GM12872 (cell line): ENCODE measurements at regions not wholly inside any gene's neighbourhood (a gene's known extent, or its start where the extent isn't known, plus 50 kb on each side); places are given as distances from the start of the nearest gene placed in this dataset.

Source experiments
- TF ChIP-seq, protein P1 (sequence below): IDR thresholded peaks from 3 replicates; pipeline ENCODE4 v1.5.1; 2011; ENCODE audit warnings: low read depth, mild to moderate bottlenecking, low read length, moderate library complexity; ENCODE audit not compliant: insufficient read depth

DNA sequence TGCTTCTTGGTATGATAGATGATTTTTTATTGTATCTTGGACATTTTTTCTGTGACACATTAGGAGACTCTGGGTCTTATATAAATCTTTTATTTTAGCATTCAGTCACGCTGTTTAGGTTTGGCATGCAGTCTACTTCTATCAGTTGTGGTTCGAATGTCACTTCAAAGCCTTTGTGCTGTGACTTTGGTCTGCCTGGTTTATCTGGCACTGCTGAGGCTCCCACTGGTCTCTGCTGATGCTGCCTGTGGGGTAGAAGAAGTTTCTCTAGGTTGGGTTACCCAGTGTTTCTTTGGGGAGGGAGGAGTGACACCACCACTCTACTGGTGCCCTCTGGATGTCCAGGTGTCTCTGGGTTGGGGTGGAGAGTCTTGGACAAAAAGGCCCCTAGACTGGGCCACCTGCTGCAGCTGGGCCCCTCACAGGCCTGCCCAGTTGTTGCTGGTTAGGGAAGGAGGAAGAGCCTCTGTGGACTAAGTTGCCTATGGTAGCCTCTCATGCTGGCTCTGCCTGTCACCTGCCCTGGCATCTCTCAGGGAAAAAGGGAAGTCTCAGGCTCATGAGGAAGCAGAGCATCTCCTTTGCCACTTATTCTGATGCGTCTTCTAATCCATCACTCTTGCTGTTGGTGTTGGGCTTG lies 115.4 kb upstream of the HS6ST1 start:
- TF ChIP-seq, protein P1, sequence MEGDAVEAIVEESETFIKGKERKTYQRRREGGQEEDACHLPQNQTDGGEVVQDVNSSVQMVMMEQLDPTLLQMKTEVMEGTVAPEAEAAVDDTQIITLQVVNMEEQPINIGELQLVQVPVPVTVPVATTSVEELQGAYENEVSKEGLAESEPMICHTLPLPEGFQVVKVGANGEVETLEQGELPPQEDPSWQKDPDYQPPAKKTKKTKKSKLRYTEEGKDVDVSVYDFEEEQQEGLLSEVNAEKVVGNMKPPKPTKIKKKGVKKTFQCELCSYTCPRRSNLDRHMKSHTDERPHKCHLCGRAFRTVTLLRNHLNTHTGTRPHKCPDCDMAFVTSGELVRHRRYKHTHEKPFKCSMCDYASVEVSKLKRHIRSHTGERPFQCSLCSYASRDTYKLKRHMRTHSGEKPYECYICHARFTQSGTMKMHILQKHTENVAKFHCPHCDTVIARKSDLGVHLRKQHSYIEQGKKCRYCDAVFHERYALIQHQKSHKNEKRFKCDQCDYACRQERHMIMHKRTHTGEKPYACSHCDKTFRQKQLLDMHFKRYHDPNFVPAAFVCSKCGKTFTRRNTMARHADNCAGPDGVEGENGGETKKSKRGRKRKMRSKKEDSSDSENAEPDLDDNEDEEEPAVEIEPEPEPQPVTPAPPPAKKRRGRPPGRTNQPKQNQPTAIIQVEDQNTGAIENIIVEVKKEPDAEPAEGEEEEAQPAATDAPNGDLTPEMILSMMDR: no peak

- TF ChIP-seq, protein P1: no peak
Measured at GRCh38 chr2:128435576-128436478, 117.2 kb upstream of the HS6ST1 start.

- TF ChIP-seq, protein P1: no peak
Measured at GRCh38 chr2:128436479-128437203, 118.0 kb upstream of the HS6ST1 start.

DNA sequence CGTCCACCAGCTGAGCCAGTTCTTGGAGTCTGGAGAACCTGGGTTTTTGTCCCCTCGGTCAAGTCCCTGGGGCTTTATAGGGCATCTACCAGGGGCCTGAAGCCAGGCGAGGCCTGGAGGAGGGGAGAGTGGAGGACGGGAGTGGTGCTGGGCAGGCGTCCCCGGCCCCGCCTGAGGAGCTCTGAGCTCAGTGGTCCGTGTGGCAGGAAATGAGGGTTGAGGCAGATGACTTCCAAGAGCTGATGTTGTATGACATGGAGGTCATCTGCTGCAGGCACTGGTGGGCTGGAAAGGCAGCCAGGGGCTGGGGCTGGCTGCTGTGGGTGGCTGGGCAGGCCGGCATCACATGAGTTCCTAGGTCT lies 118.5 kb upstream of the HS6ST1 start:
- TF ChIP-seq, protein P1: no peak

- TF ChIP-seq, protein P1: no peak
Measured at GRCh38 chr2:128438091-128438490, 119.4 kb upstream of the HS6ST1 start.

DNA sequence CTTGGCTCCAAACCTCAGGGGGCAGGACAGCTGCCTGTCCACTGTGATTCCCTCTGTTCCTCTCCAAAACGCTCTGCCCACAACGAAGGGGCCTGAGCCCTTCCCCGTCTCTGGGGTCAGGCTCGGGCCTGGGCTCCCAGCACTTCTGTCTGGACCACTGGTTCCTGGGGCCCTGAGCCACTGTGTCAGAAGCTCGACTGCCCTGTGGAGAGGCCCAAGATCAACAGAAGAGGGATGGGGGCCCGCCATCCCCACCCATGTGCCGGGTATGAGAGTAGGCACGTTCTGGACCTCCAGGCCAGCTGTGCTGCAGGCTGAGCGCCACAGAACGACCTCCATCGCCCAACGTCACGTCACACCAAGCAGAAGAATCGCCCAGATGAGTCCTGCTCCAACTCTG lies 119.9 kb upstream of the HS6ST1 start:
- TF ChIP-seq, protein P1: no peak
